ENCODE measurements at regions not wholly inside any gene's neighbourhood (a gene's known extent, or its start where the extent isn't known, plus 50 kb on each side); places are given as distances from the start of the nearest gene placed in this dataset.

DNA sequence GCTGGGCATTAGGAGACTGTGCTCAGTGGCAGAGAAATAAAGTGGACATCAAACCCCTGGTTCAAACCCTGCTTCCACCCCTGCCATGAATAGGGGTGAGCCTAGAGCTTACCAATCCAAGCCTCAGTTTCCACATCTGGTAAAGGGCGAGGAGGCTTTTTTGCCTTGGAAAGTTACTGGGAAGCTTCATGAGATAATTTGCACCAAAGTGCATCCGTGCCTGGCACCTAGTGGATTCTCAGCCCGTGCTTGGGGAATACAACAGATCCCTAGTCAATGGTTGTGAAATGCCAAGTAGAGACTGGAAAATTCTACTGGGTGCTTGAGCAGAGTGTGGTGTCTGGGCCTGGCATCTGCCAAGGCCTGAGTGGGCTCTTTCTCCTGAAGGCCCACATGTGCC is 158.7 kb upstream of the ZMIZ1 start:
- no peaks in the 10 kb centered on the region for H4K20me1 ChIP-seq (ENCODE audit: insufficient read depth, low read length)
- no peaks in the 10 kb centered on the region for H3K36me3 ChIP-seq (ENCODE audit: insufficient read depth, low read length)
- no peaks in the 10 kb centered on the region for H3K79me2 ChIP-seq (ENCODE audit: insufficient read depth, low read length)
- H3F3A ChIP-seq (ENCODE audit: insufficient read depth, low read length) = no peaks in the 10 kb centered on the region
- no peaks in the 10 kb centered on the region for H3K9me2 ChIP-seq (ENCODE audit: low read depth, low read length)
- no peak overlapping the region for H3K9ac ChIP-seq (ENCODE audit: low read length)
- H3K9me3 ChIP-seq (ENCODE audit: low read length) = no peaks in the 10 kb centered on the region
- no peaks in the 10 kb centered on the region for H3K27me3 ChIP-seq (ENCODE audit: insufficient read depth, low read length)
- no peak overlapping the region for H3K4me3 ChIP-seq (ENCODE audit: low read depth, low read length, poor library complexity, severe bottlenecking)
- TF ChIP-seq EZH2 (IDR thresholded peaks at IDR 0.05; ENCODE audit: borderline replicate concordance, low read length) = no peak
- TF ChIP-seq, protein P1, sequence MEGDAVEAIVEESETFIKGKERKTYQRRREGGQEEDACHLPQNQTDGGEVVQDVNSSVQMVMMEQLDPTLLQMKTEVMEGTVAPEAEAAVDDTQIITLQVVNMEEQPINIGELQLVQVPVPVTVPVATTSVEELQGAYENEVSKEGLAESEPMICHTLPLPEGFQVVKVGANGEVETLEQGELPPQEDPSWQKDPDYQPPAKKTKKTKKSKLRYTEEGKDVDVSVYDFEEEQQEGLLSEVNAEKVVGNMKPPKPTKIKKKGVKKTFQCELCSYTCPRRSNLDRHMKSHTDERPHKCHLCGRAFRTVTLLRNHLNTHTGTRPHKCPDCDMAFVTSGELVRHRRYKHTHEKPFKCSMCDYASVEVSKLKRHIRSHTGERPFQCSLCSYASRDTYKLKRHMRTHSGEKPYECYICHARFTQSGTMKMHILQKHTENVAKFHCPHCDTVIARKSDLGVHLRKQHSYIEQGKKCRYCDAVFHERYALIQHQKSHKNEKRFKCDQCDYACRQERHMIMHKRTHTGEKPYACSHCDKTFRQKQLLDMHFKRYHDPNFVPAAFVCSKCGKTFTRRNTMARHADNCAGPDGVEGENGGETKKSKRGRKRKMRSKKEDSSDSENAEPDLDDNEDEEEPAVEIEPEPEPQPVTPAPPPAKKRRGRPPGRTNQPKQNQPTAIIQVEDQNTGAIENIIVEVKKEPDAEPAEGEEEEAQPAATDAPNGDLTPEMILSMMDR (IDR thresholded peaks at IDR 0.05; ENCODE audit: low read length) = no peak
- peaks cover 14% of the 10 kb centered on the region for H3K4me1 ChIP-seq (ENCODE audit: insufficient read depth, low read length, severe bottlenecking)
- H3K27ac ChIP-seq (ENCODE audit: low read depth, low read length, poor library complexity, severe bottlenecking) = no peak overlapping the region
- no peak overlapping the region for H3K4me2 ChIP-seq (ENCODE audit: low read length)
- no peak overlapping the region for H2AFZ ChIP-seq (ENCODE audit: low read length)

DNA sequence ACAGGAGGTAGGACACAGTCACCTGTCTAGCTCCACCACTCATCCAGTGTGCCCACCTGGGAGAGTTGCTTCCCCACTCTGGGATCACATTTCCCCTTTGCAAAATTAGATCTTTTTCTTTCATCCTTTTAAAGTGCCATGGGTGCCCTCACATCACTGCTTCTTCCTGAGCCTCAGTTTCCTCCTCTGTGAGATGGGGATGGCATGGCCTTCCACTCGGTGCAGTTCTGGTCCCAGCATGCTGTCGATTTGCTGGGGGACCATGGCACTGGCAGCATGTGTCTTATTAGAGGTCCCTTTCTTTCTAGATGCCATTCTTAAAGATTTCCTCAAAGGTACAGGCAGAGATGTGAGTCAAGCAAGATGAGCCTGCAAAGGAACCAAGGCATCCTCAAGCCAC is 158.3 kb upstream of the ZMIZ1 start:
- Histone ChIP-seq H3K27ac (ENCODE audit: low read depth, low read length, poor library complexity, severe bottlenecking) (no peak overlapping the region), H3K79me2 (ENCODE audit: insufficient read depth, low read length) (no peaks in the 10 kb centered on the region), H4K20me1 (ENCODE audit: insufficient read depth, low read length) (no peaks in the 10 kb centered on the region), H3K27me3 (ENCODE audit: insufficient read depth, low read length) (no peaks in the 10 kb centered on the region), H3F3A (ENCODE audit: insufficient read depth, low read length) (no peaks in the 10 kb centered on the region), H3K9ac (ENCODE audit: low read length) (no peak overlapping the region), H3K4me2 (ENCODE audit: low read length) (no peak overlapping the region), H3K4me3 (ENCODE audit: low read depth, low read length, poor library complexity, severe bottlenecking) (no peak overlapping the region), H3K9me3 (ENCODE audit: low read length) (no peaks in the 10 kb centered on the region), H2AFZ (ENCODE audit: low read length) (no peak overlapping the region), H3K36me3 (ENCODE audit: insufficient read depth, low read length) (no peaks in the 10 kb centered on the region), H3K9me2 (ENCODE audit: low read depth, low read length) (no peaks in the 10 kb centered on the region), H3K4me1 (ENCODE audit: insufficient read depth, low read length, severe bottlenecking) (peaks cover 14% of the 10 kb centered on the region)
- TF ChIP-seq, protein P1 (IDR thresholded peaks at IDR 0.05; ENCODE audit: low read length) = no peak
- TF ChIP-seq EZH2 (IDR thresholded peaks at IDR 0.05; ENCODE audit: borderline replicate concordance, low read length) = no peak

DNA sequence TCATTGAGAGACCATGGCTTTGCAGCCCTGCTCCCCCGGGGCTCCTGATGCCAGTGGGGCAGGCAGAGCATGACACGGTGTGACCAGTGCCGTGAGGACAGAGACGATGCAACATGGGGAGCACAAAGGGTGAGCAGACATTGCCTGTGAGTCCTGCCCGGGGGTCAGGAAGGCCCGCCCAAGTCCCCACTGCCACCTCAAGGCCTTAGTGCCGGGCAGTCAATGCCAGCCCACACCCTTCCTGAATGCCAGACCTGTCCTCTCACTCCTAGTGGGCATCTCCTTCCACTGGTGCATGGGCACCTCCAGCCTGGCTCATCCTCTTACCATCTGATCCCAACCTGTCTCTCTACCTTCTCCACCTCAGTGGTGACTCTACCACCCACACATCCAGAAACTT is 157.9 kb upstream of the ZMIZ1 start:
- no peak overlapping the region for H3K4me3 ChIP-seq (ENCODE audit: low read depth, low read length, poor library complexity, severe bottlenecking)
- H3K27ac ChIP-seq (ENCODE audit: low read depth, low read length, poor library complexity, severe bottlenecking) = no peak overlapping the region
- no peak overlapping the region for H2AFZ ChIP-seq (ENCODE audit: low read length)
- H3K79me2 ChIP-seq (ENCODE audit: insufficient read depth, low read length) = no peaks in the 10 kb centered on the region
- peaks cover 14% of the 10 kb centered on the region for H3K4me1 ChIP-seq (ENCODE audit: insufficient read depth, low read length, severe bottlenecking)
- no peaks in the 10 kb centered on the region for H3K36me3 ChIP-seq (ENCODE audit: insufficient read depth, low read length)
- no peaks in the 10 kb centered on the region for H3K9me2 ChIP-seq (ENCODE audit: low read depth, low read length)
- no peak overlapping the region for H3K9ac ChIP-seq (ENCODE audit: low read length)
- no peaks in the 10 kb centered on the region for H3F3A ChIP-seq (ENCODE audit: insufficient read depth, low read length)
- TF ChIP-seq EZH2 (IDR thresholded peaks at IDR 0.05; ENCODE audit: borderline replicate concordance, low read length) = no peak
- TF ChIP-seq, protein P1 (IDR thresholded peaks at IDR 0.05; ENCODE audit: low read length) = no peak
- no peaks in the 10 kb centered on the region for H4K20me1 ChIP-seq (ENCODE audit: insufficient read depth, low read length)
- no peaks in the 10 kb centered on the region for H3K27me3 ChIP-seq (ENCODE audit: insufficient read depth, low read length)
- H3K4me2 ChIP-seq (ENCODE audit: low read length) = no peak overlapping the region
- no peaks in the 10 kb centered on the region for H3K9me3 ChIP-seq (ENCODE audit: low read length)
